ENCODE measurements at regions not wholly inside any gene's neighbourhood (a gene's known extent, or its start where the extent isn't known, plus 50 kb on each side); places are given as distances from the start of the nearest gene placed in this dataset.

DNA sequence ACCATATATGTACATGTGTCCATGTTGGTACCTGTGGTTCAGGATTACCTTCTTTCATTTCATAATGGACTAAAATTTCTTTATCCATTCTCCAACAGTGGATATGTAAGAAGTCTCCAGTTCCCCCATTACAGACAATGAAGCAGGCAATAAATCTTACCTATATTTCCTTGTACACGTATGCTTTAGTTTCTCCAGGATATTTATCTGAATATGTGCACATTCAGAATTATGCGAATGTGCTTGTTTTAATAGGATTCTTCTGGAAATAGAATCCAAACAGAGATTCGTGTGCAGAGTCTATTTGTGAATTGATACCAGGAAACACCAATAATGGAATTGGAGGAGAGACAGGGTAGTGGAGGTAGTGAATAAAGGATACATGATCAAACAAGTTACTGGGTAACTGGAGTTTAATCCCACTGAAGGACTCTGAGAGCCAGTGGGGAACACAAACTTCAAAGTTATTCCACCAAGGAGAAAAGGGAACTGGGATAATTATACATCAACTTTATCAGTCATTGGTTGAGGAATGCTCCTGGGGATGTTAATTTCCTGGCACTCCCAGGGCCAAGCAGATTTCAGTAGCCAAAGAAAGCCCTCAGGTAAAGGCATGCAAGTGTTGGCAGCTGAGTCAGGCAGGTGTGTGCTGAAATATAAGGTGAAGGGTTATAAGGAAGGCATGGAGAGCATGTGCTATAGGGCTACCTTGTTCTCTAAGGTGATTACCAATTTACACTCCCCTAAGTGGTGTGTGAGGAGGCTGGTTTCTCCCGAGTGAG is 374.9 kb upstream of the PBX1 start:
- no peak for DNase-seq

DNA sequence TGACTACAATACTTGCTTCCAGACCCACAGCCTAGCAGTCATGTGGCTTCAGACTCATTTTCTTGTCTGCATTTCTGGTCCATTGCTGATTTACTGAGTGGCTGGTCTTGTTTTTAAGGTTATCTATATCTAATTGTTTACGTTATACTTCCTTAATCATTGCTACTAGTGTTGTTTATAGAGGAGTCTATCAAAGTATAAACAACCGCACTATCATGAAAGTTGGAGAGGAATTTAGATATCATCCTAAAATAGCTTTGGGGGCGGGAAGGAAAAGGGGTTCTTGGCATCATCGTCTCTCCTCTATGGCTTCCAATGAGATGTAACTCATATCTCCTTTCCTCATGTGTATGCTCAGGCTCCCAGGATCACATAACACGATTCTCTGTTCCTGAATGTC is 372.1 kb upstream of the PBX1 start:
- no peak for DNase-seq

DNA sequence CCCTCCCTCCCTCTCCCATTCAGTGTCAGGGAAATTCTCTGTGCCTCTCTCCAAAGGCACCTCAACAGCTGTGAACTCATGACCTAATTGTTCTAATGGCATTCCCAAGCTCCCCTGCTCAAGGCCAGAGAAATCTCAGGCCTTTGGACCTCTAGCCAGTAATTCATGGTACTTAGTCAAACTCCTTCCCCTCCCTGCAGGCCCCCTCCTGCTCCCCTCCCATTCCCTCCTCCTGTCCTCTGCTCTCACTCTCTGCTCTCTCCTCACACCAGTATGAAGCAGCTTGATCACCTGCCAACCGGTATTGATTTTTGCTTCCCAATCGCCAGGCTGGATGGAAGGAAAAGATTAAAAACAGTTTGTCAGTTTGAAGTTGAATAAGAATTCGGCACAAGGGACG is 370.5 kb upstream of the PBX1 start:
- no peak for DNase-seq

DNA sequence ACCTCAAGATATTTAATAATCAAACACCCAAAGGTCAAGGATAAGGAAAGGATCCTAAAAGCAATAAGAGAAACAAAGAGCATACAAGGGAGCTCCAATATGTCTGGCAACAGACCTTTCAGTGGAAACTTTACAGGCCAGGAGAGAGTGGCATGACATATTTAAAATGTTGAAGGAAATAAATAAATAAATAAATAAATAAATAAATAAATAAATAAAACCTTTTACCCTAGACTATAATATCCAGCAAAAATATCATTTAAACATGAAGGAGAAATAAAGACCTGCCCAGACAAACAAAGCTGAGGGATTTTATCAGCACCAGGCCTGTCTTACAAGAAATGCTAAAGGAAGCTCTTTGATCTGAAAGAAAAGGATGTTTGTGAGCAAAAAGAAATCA is 367.8 kb upstream of the PBX1 start:
- no peak for DNase-seq

DNA sequence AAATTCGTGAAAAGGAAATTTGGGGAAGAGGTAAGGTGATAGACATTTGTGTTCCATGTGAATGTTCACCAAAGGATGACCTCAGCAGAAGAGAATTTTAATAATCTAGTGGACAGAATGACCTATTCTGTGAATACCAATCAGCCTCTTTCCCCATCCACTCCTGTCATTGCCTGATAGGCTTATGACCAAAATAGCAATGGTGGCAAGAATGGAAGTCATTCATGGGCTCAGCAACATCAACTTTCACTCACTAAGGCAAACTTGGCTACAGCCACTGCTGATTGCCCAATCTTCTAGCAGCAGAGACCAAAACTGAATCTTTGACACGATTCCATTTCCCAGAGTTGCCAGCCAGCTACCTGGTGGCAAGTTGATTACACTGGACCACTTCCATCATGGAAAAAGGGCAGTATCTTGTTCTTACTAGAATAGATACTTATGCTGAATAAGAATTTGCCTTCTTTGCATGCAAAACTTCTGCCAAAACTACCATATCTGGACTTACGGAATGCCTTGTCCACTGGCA is 348.7 kb upstream of the PBX1 start:
- no peak for DNase-seq

DNA sequence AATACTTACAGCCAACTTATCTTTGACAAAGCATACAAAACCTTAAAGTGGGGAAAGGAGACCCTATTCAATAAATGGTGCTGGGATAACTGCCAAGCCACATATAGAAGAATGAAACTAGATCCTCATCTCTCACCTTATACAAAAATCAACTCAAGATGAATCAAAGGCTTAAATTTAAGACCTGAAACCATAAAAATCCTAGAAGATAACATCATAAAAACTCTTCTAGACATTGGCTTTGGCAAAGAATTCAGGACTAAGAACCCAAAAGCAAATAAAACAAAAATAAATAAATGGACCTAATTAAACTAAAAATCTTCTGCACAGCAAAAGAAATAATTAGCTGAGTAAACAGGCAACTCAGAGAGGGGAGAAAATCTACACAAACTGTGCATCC is 335.6 kb upstream of the PBX1 start:
- DNase-seq: no peak

DNA sequence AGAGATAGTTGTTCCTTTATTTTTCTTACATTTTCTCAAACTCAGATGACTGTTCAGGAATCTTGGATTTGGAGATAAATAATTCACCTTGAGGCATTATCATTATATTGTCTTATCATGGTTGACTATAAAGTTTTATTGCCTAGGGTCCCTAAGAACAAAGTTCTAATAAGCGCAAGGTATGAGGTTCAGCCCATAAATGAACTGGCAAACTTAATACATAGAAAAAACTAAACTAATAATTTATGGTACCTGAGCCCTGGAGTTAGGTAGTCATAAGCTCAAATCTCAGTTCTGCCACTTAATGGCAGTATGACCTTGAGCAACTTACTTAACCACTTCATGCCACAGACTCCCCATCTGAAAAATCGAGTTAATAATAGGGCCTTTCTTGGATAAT is 334.0 kb upstream of the PBX1 start:
- no peak for DNase-seq

DNA sequence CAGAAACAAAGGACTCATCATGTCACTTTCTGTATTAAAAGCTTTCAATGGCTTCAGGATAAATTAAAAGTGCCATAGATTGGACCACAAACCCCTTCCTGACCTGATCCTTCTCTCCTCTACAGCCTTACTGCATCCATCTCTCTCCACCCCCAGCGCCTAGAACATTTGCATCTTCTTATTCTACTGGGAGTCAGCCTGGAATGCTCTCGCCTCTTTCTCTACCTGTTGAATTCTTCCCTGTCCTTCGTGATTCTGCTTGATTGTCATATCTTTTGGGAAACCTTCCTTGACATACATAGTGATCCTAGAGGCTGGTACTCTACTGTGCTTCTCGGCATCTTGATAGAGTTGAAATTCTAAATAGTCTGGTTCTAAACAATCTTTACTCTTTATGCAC is 332.0 kb upstream of the PBX1 start:
- DNase-seq: no peak

DNA sequence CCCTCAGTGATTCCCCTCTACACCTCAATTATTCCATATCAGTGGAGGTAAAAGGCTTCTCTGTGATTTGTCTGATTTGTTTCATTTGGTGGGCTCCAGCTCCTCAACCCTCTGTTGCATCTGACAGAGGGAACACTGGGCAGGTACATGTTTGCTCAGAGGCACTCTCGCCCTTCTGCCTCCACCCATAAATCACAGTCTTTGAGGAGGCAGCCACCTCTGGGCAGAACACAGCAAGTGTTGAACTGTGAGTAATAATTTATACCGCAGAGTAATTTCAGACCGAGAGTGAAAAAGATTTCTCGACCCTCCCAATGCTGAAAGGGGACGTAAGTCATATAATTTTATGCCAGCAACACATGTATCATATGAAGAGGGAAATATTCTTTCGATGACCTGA is 330.1 kb upstream of the PBX1 start:
- no peak for DNase-seq

DNA sequence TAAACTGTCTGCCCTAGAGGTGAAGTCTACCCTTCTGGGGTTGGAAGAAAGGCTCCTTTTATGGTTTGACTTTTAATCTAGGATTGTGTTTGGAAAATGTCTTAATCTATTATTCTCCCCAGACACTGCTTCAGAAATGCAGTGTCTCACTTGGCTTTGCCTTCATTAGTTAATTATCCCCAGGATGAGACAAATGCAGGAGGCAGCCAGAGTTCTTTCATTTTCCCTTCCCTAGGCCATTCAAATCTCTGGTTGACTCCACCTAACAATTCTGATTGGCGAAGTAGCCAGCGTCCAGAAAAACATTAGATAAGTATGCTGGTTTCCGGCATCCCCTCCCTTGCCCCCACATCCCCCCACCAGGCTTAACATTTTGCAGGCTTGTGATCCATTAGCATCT is 325.8 kb upstream of the PBX1 start:
- no peak for DNase-seq

DNA sequence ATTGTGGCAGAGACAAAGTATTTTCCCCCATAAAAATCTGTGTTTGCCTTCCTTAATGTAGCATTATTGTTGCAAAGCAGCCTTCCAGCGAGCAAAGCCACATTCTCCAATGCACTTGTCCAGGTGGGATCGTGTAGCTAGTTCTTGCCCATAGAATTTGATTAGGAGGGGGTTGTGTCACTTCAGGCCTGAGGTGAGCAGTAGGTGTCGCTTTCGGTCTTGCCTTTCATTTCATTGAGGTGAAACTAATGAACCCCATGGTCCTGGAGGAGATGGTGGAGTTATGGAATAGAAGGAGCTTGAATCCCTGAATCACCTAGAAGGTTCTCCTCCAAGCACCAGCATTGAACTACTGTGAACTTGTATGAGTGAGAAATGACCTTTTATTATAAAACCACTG is 318.9 kb upstream of the PBX1 start:
- no peak for DNase-seq

DNA sequence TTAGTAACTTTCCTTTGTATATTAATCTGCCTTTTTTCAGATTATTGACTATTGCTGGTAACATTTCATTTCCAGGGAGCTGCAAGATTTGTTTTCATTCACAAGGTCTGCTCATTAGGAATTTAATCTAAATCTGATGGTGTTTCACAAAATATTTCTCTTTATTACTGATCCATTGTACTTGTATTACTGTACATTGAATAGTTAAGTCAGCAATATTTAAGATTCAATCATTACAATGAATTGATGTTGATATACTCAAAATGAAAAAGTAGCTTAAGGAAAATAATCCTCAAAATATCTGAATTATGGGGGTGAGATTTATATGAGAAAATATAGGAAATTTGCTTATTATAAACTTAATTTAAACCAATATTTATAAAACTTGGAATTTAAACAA is 308.6 kb upstream of the PBX1 start:
- no peak for DNase-seq

DNA sequence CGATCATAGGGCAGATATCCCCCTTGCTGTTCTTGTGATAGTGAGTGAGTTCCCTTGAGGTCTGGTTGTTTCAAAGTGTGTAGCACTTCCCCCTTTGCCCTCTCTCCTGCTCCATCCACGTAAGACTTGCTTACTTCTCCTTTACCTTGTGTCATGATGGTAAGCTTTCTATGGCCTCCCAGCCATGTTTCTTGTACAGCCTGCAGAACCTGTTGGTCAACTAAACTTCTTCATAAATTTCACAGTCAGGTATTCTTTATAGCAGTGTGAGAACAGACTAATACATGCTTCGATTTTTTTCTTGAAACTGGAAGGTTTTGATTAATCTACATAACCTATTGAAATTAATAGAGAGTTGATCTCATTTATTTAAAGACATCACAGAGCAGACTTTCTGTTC is 302.5 kb upstream of the PBX1 start:
- no peak for DNase-seq

DNA sequence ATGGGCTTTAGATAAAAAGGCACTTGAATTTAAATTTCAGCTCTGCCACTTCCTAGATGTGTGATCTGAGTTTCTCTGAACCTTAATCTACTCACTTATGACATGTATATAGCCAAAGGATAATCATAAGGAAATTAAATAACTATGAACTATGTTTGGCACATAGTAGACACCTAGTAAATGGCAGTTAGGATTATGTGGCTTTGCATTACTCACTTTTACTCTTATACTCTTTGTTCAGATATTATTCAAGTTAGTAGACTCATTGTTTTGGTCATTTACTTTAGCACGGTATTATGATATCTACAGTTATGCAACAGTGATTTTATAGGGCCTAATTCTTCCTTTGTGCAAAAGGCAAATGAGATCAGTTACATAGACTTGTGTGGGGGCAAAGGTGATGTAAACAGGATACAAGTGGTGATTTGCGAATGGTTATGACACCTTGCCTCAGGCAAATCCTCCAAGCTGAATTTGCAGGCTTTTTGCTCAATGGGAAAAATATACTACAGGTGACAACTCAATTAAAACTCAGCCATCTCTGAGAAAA is 297.2 kb upstream of the PBX1 start:
- DNase-seq: no peak

DNA sequence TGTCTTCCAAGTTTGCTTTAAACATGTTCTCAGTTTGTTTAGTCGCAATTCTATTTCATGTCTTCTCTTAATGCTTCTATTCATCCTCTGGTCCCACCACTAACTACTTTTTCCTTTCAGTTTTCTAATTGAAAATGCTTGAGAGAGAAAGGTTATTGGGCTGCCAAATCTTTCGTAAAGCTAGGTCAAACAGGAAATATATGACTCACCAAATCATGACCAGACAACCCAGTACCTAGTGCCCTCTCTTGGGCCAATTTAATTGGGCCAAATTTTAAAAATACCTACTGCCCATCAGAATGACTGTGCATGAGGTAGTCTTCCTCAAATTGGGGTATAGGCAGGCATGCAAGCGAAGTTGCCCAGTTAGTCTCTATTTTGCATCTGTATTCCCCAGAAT is 295.4 kb upstream of the PBX1 start:
- DNase-seq: no peak

DNA sequence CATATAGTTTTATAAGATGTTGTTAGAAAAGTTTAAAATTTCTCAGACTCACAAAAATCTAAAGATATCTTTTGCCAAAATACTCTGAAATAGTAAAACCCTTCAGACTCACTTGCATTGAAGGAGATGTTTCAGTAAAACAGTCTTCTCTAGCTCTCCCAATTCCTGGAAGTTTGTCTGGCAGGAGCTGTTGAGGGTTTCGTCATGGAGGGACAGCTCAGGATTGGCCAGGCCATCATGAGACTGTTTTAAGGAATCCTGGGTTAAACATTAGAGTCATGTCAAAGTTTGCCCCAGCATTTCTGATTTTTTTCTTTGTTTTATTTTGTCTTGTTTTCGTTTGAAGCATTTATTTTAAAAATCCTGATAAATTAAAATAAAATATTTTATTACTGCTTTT is 293.8 kb upstream of the PBX1 start:
- DNase-seq: no peak

DNA sequence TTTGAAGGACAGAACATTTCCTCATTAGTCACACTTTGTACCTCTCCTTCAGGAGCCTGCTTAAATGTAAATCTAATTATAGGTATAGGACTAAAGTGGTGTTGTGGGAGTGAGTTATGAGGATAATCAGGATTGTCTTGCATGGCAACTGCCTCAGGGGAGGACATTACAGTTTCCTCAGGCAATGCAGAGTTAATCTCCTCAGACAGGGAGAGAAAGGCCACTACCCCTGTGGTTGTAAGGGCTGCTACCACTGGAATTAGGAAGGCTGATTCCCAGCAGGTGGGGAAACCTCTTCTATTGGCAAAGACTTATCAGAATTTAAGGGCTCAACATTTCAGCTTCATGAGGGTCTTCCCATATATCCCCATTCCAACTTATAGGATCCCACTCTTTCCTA is 286.8 kb upstream of the PBX1 start:
- no peak for DNase-seq

DNA sequence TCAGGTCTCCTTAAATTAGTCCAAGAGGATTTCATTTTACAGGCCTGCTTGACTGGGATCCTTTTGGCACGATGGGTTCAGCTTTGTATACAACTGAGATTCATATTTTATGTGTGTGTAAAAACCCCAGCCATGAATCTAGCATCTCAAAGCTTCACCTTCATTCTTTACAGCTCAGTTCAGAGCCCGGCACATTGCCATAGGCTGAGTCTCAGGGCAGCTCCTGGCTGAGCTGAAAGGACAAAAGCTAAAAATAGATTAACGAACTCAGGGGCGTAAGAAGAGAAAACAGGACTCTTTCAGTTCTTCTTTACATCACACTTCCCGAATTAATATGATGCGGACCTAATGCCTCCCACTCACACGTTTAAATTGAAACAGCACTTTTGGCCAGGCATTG is 262.8 kb upstream of the PBX1 start:
- no peak for DNase-seq

DNA sequence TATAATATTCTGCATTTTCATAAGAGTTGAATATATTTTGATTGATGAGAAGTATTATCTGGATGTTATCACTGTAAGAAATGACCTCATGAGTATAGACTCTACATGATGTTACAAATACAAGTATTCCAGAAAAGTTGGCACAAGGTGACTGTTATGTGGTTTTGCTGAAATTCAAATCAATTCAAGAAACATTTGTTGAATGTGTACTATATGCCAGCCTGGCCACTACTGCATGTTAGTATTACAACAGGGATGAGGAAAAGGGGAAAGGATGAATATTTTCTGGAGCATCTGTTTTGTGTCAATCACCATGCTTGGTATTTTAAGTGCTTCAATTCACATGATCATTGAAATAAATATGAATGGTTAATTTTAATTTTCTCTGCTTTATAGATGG is 250.9 kb upstream of the PBX1 start:
- no peak for DNase-seq

DNA sequence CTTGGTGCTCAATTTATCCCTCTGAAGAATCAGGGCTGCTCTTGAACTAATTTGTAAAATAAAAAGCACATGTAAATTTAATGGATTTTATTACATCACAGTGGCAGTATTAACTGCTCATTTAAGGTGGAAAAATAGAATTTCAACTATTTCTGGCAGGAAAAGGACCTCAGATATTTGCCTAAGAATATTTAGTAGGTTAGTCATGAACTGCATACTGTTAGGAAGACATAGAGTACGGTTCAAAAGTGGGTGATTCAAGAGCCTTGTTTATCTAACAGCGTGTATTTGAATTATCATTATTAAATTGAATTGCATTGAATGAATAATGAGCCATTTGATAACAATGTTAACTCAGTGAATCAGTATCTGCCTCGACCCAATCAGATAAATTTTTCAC is 248.8 kb upstream of the PBX1 start:
- DNase-seq: no peak

DNA sequence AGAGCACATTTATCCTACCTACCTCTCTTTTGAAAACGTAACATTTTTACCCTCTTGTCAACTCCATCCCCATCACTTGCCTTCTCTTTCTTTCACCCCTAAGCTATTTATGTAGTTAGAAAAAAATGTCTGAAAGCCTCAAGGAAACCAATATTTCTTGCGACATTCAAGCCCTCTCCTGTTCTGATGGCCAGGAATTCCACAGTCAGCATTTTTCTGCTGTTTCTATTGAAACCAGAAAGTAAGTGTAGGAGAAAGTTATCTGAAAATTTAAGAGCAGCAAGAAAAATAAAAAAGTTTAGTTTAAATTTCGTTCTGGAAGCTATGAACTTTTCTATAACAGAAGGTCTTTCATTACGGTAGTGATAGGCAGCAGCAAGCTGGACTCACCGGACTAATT is 247.6 kb upstream of the PBX1 start:
- no peak for DNase-seq

DNA sequence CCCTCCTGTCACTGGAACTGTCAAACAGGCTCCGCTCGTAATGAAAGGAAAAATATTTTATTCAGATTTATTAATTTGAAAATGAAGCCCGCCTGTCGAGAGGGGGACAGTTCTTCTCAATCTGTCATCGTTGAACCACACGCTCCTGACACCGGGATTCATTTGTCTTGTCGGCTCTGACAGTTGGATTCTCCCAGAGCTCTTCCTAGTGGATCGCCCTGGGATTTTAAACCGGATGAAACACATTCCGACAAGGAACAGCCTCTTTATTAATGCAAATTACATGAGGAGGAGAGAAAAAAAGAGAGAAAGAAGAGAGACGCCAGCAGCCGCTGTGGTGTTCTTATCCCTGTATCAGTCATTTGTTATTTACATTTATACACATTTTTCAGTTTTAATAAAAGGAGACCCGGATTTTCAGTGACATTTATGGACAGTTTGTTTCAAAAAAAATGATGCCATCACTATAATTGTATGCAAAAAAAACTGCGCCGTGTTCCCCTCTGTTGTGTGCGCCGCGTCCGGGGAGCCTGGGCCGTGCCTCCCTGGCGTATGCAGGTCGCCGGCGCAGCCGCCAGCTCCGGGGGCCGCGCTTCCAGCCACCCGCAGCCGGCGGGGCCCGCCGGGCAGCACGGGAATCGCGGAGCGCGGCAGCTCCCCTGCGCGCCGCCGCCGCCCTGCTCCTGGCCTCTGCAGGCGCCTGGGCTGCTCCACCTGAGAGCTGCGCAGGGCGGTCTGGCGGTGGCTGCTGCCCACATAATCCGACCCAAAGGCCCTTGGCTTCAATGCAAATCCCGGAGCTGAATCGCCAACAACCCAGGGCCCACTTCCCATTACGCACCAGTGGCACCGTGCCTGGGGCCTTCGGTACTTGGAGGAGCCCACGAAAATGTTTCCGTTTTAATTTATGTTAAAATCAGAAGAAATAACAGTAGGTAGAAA is 237.9 kb upstream of the PBX1 start:
- DNase-seq: no peak

DNA sequence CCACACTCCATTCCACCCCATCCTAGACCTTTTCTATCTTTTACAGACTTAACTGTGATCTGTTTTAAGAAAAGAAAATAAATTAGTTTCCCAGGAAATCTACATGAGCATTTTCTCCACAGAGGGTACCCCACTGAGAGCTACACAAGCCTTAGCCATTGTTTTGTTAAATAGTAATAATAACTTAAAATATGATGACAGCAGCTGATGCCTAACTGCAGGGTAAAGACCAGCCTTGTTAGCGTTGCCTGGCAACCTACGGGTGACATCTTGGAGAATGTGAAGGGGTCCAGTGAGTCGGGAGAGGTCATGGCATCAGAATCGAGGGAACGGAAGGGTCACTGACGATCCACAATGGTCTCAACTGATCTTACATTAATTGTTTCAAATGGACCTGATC is 233.2 kb upstream of the PBX1 start:
- DNase-seq: no peak

DNA sequence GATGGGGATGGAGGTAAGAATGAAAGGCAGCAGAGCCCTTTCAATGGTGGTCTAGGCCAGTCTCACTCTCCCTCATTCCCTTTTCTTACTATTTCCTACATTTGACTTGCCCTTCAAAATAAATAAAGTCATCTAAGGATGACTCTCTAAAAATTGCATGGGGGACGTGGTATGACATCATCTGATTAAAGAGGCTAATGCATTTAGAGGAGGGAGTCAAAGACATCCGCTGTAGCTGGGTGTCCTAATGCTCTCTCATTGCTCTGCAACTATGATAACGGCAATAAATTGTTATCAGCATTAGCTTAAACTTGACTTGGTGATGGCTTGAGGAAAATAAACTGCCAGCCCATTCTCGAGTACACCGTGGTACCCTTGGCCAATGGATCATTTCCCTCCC is 225.6 kb upstream of the PBX1 start:
- DNase-seq: no peak
